Stomach (tissue), 4 donors: ENCODE measurements at regions not wholly inside any gene's neighbourhood (a gene's known extent, or its start where the extent isn't known, plus 50 kb on each side); places are given as distances from the start of the nearest gene placed in this dataset.

Experiments used
- POLR2A ChIP-seq, 4 donors: fragments of 450-650 bp; IDR thresholded peaks; one replicate each; pipeline ENCODE4 v1.6.1; 2016; ENCODE audit warnings: antibody characterized with exemption in 4 of 4, control low read depth in 2 of 4, mild to moderate bottlenecking in 1 of 4, moderate library complexity in 1 of 4
- TF ChIP-seq, protein P1 (sequence below), 7 experiments: fragments of 450-650 bp in 4 of 7; fragments of 200-600 bp in 3 of 7; sonication (generic) in 3 of 7; IDR thresholded peaks; one replicate each; pipeline ENCODE4 v1.5.1; 2016 to 2019; ENCODE audit warnings: antibody characterized with exemption in 7 of 7, control low read depth in 2 of 7, mild to moderate bottlenecking in 1 of 7

GRCh38 chr3:178010306-178010705 lies 525.9 kb upstream of the KCNMB2 start:
- TF ChIP-seq, protein P1, sequence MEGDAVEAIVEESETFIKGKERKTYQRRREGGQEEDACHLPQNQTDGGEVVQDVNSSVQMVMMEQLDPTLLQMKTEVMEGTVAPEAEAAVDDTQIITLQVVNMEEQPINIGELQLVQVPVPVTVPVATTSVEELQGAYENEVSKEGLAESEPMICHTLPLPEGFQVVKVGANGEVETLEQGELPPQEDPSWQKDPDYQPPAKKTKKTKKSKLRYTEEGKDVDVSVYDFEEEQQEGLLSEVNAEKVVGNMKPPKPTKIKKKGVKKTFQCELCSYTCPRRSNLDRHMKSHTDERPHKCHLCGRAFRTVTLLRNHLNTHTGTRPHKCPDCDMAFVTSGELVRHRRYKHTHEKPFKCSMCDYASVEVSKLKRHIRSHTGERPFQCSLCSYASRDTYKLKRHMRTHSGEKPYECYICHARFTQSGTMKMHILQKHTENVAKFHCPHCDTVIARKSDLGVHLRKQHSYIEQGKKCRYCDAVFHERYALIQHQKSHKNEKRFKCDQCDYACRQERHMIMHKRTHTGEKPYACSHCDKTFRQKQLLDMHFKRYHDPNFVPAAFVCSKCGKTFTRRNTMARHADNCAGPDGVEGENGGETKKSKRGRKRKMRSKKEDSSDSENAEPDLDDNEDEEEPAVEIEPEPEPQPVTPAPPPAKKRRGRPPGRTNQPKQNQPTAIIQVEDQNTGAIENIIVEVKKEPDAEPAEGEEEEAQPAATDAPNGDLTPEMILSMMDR (IDR thresholded peaks at IDR 0.05) = no peak
- no peak for TF ChIP-seq POLR2A (IDR thresholded peaks at IDR 0.05)
